DOHH2 (cell line): ENCODE measurements at regions not wholly inside any gene's neighbourhood (a gene's known extent, or its start where the extent isn't known, plus 50 kb on each side); places are given as distances from the start of the nearest gene placed in this dataset.

Experiments used
- EZH2phosphoT487 ChIP-seq: fragments of 200-600 bp; sonication (generic); IDR thresholded peaks from 2 replicates; pipeline ENCODE4 v1.6.1; 2017; ENCODE audit warnings: borderline replicate concordance, mild to moderate bottlenecking, antibody characterized with exemption, low read length, moderate library complexity, mixed read lengths
- TF ChIP-seq, protein P1 (sequence below): fragments of 200-600 bp; sonication (generic); IDR thresholded peaks from one replicate; pipeline ENCODE4 v1.5.1; 2014; ENCODE audit warnings: antibody characterized with exemption, mild to moderate bottlenecking, low read depth, low read length; ENCODE audit not compliant: poor library complexity, severe bottlenecking

DNA sequence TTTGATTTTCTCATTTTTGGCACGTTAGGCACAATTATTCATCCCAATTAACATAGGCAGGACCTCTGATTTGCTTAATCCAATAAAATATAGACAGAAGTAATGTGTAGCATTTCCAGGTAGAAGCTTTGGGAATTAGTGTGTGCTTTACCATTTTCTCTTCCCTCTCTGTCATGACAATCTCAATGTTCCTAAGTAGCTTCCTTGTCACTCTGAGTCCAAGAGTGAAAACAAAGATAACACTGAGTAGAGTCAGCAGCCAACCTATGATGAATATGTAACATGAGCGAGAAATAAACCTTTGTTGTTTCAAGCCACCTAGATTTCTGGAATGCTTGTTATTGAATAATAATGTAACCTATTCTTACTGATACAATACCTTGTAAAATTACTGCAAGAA, 283.8 kb downstream of the OMA1 start:
- TF ChIP-seq, protein P1, sequence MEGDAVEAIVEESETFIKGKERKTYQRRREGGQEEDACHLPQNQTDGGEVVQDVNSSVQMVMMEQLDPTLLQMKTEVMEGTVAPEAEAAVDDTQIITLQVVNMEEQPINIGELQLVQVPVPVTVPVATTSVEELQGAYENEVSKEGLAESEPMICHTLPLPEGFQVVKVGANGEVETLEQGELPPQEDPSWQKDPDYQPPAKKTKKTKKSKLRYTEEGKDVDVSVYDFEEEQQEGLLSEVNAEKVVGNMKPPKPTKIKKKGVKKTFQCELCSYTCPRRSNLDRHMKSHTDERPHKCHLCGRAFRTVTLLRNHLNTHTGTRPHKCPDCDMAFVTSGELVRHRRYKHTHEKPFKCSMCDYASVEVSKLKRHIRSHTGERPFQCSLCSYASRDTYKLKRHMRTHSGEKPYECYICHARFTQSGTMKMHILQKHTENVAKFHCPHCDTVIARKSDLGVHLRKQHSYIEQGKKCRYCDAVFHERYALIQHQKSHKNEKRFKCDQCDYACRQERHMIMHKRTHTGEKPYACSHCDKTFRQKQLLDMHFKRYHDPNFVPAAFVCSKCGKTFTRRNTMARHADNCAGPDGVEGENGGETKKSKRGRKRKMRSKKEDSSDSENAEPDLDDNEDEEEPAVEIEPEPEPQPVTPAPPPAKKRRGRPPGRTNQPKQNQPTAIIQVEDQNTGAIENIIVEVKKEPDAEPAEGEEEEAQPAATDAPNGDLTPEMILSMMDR = no peak
- no peak for TF ChIP-seq EZH2phosphoT487
